ENCODE measurements at regions not wholly inside any gene's neighbourhood (a gene's known extent, or its start where the extent isn't known, plus 50 kb on each side); places are given as distances from the start of the nearest gene placed in this dataset.

GRCh38 chr11:112864672-112865071 lies 96.5 kb upstream of the NCAM1 start:
- H3K9ac ChIP-seq (ENCODE audit: low read length): no peak overlapping the region
- DNase-seq (ENCODE audit: low read depth, low spot score): no peak
- no peak overlapping the region for H3K4me3 ChIP-seq (replicated peaks in 1 of 2; ENCODE audit: low read depth in 1 of 2, low read length in 2 of 2)
- RAD21 ChIA-PET (ENCODE audit: low non-redundant PET in 1 of 2, low total read pairs in 2 of 2, uncharacterized antibody in 2 of 2, unreplicated experiment in 2 of 2): no interaction called here
- no TSS peak for BruUV-seq (replicated peaks)
- H3K27ac ChIP-seq (ENCODE audit: low read depth, low read length): no peak overlapping the region
- TF ChIP-seq SIN3A (IDR thresholded peaks at IDR 0.05; ENCODE audit: low read depth) (no peak), EZH2phosphoT487 (IDR thresholded peaks at IDR 0.05; ENCODE audit: borderline replicate concordance) (no peak), RAD21 (IDR thresholded peaks at IDR 0.05; ENCODE audit: low read depth) (no peak), SP1 (IDR thresholded peaks at IDR 0.05; ENCODE audit: low read depth) (no peak), ATF3 (IDR thresholded peaks at IDR 0.05) (no peak), ELF1 (IDR thresholded peaks at IDR 0.05; ENCODE audit: borderline replicate concordance, low read depth) (no peak), YY1 (IDR thresholded peaks at IDR 0.05; ENCODE audit: extremely low read depth, insufficient replicate concordance, low read depth, low read length) (no peak), JUND (IDR thresholded peaks at IDR 0.05) (no peak), SRF (IDR thresholded peaks at IDR 0.05; ENCODE audit: low read depth) (no peak), EGR1 (IDR thresholded peaks at IDR 0.05; ENCODE audit: low read depth) (no peak), POLR2A (IDR thresholded peaks at IDR 0.05; ENCODE audit: borderline replicate concordance, extremely low read depth, insufficient read depth, insufficient read length) (no peak), TCF7L2 (IDR thresholded peaks at IDR 0.05; ENCODE audit: borderline replicate concordance, extremely low read depth, insufficient read depth, insufficient read length) (no peak), ZNF274 (IDR thresholded peaks at IDR 0.05; ENCODE audit: low read depth, low read length) (no peak), EZH2 (IDR thresholded peaks at IDR 0.05) (no peak), CBX3 (IDR thresholded peaks at IDR 0.05; ENCODE audit: low read depth) (no peak), POLR2AphosphoS5 (IDR thresholded peaks at IDR 0.05; ENCODE audit: low read depth, low read length) (no peak), ZBTB33 (IDR thresholded peaks at IDR 0.05; ENCODE audit: extremely low read depth, insufficient replicate concordance, low read length) (no peak)
- no peaks in the 10 kb centered on the region for H3K9me3 ChIP-seq (ENCODE audit: control insufficient read depth in 1 of 2, insufficient read depth in 1 of 2, low read depth in 1 of 2, low read length in 2 of 2)
- H2AFZ ChIP-seq (ENCODE audit: low read depth, low read length, poor library complexity, severe bottlenecking): no peak overlapping the region
- H3K4me1 ChIP-seq (ENCODE audit: control insufficient read depth in 1 of 2, insufficient read depth in 2 of 2, low read length in 2 of 2): no peaks in the 10 kb centered on the region
- no peaks in the 10 kb centered on the region for H3K9me2 ChIP-seq (ENCODE audit: insufficient read depth)
- no peaks in the 10 kb centered on the region for H4K20me1 ChIP-seq (ENCODE audit: insufficient read depth)
- CTCF ChIA-PET: no interaction called here
- POLR2A ChIA-PET: no interaction called here
- no peaks in the 10 kb centered on the region for H3K79me2 ChIP-seq (ENCODE audit: insufficient read depth, low read length)
- no peak for ATAC-seq
- no peaks in the 10 kb centered on the region for H3K36me3 ChIP-seq (ENCODE audit: control insufficient read depth in 1 of 2, insufficient read depth in 2 of 2, low read length in 2 of 2)
- peaks cover 9% of the 10 kb centered on the region; the same call in 1 of the 2 replicates for H3K27me3 ChIP-seq (ENCODE audit: insufficient read depth, low read length)
- intact Hi-C loops (cut with micrococcal nuclease): no loop called here
- H3K4me2 ChIP-seq (ENCODE audit: low read length): no peak overlapping the region

All from HCT116 (cell line).